Left renal cortex interstitium (tissue), 4 donors: ENCODE measurements at regions not wholly inside any gene's neighbourhood (a gene's known extent, or its start where the extent isn't known, plus 50 kb on each side); places are given as distances from the start of the nearest gene placed in this dataset.
"Not testable (repeated sequence)": the region's sequence is repeated elsewhere in the genome, so short reads cannot be mapped to it uniquely, and the experiment has no call there.

Experiments used
- DNase-seq, 4 donors: peaks; one replicate each; pipeline ENCODE4 v3.0.0-alpha.2; 2013; ENCODE audit warnings: low read depth in 4 of 4, low spot score in 2 of 4, missing footprints in 1 of 4

DNA sequence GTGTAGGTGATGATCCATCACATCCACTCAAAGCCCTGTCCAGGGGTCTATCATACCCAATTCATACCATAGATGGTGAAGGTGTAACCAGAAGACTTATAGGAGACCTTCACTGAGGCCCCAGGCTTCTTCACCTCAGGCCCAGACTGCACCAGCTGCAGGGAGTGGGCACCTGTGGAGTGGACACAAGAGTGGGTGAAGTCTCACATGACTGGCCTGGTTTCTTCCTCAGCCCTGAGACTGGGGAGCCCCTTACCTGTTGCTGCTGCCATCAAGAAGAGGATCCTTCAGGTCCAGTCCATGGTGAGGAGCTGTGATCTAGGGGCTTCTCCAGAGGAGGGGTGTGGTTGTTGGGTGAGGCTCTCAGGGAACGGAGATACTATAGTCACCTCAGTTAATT is 851.0 kb downstream of the TMEM121 start:
- DNase-seq, result no peak

DNA sequence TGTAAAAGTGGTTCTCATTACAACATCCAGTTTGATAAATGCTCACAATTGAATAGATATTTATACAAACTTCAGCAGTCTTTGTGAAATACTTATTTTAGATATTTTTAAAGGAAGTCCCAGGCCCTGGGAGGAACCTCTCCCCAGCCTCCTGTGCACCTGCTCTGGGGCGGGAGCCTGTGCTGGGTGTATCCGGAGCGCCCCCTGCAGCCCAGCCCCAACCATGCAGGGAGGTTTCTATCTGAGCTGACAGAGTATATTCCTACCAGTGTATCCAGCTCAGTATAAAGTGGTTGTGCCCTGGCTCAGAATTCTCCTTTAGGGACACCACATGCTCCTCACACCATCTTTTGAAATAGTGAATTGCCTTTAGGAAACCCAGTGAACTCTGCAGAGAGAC is 851.8 kb downstream of the TMEM121 start:
- no peak for DNase-seq

DNA sequence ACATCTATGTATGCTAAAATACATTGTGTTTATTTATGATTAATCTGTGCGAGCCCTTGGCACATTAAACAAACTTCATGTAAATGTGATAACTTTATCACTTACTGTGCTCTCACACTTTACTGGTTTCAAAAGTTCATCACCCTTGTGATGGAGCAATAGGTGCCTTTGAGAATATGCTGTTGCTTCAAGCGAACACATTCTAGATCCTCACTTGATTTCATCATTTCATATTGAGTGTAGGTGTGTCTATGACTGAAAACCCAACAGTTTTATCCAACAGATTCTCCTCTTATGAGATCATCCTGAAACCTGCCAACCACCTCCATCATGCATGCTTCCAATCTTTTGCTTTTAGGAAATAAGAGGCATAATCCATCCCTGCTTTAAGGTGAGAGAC is 854.4 kb downstream of the TMEM121 start:
- no peak for DNase-seq

DNA sequence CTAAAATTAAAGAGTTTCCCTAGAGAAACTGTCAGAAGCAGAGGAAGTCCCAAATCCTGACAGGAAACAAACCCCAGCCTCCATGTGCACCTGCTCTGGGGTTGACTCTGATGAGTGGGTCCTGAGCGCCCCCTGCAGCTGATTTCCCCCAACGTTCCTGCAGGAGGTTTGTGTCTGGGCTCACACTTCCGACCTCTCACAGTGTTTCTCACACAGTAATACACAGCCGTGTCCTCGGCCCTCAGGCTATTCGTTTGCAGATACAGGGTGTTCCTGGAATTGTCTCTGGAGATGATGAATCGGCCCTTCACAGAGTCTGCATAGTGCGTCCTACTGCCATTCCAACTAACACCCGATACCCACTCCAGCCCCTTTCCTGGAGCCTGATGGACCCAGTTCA is 862.8 kb downstream of the TMEM121 start:
- DNase-seq, result not testable (repeated sequence)

DNA sequence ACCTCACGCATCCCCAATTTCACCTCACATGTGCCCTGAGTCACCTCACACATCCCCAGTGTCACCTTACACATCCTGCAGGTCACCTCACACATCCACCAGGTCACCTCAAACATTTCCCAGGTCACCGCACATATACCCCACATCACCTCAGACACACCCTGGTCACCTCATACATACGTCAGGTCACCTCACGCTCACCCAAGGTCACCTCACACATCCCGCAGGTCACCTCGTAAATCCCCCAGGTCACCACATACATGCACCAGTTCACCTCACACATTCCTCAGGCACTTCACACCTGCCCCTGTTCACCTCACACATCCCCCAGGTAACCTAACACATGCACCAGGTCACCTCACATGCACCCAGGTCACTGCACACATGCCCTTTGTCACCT is 864.0 kb downstream of the TMEM121 start:
- DNase-seq, result no peak

DNA sequence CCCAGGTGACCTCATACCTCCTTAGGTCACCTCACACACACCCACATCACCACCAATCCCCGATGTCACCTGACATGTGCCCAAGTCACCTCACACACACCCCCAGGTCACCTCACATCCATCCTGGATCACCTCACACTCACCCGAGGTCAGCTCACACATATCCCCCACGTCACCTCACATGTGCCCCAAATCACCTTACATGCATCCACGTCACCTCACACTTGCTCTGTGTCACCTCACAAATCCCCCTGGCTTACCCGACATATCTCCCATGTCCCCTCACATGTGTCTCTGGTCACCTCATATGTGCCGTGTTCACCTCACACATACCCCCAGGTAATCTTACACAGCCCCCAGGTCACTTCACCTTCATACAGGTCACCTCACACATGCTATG is 864.6 kb downstream of the TMEM121 start:
- no peak for DNase-seq

DNA sequence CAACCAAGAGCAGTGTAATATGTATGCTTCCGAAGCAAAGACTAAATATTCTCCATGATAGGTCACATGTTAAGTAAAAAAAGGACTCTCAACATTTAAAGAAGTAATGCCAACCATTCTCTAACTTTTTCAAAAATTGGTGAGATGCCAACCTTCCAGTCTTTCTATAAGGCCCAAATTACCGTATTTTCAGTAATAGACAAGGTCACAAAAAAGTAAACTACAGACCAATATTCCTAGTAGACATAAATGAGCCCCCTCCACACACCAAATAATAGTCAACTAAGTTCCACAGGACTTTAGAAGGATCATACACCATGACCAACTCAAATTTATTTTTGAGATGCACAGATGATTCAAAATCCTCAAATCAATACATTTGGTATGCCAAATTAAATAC is 867.4 kb downstream of the TMEM121 start:
- DNase-seq, result no peak

DNA sequence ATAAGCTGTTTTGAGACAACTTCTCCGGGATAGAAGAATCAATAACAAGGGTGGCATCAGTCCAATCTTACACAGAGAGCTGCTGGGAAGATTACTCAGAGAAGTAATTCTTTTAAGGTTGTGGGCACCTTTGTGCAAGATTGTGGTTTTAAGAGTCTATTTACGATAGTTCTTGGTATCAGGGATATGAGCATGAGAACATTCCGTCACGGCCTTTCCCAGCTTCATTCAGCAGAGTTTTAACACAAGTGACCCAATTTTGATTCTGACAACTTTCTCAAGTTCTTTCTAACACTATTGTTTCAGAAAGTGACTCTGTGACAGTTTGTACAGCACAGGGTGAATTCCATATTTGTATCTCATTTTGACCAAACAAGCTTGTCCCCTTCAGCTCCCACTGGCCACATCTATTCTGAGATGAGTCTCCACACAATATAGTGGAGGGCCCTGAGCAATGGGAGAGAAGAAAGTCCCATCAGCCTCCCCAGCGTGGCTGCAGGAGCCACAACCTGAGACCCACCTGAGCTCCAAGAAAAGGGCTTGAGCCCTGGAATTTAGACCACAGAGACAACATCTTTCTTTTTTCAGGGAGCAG is 869.2 kb downstream of the TMEM121 start:
- no peak for DNase-seq

DNA sequence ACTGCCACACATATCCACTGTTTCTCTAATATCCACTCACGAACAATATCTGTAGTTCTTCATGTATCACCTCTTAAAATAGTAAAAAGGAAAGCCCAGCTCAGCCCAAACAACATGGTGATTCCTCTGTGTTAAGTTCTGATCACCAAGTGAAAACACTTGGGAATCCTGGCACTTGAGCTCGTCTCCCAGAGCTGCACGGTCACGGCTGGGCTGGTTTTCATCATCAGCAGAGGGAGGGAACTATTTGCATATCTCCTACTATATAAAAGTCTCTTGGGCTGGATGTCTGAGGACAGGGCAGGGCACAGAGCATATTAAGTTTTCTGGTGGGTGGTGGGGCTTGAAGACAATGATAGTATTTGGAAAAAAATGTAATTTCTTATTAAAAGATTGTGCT is 870.6 kb downstream of the TMEM121 start:
- no peak for DNase-seq

DNA sequence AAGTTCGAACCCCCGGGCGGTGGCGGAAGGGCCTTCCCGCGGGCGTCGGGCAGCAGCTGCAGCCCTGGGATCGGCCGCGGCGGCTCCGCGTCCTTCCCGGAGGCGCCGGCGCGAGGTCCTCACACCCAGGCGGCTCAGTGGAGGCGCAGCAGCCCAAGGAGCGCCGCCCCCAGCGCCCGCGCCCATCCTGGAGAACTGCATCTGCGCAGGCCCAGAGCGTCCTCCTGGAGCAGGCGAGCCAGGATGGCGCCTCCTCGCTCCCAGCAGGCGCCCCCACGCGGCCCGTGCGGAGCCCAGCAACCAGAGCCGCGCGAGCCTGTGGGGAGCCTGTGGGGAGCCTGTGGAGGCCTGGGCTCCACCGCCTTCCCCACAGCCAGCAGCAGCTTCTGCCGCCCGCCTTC is 872.5 kb downstream of the TMEM121 start:
- DNase-seq, result not testable (repeated sequence)

DNA sequence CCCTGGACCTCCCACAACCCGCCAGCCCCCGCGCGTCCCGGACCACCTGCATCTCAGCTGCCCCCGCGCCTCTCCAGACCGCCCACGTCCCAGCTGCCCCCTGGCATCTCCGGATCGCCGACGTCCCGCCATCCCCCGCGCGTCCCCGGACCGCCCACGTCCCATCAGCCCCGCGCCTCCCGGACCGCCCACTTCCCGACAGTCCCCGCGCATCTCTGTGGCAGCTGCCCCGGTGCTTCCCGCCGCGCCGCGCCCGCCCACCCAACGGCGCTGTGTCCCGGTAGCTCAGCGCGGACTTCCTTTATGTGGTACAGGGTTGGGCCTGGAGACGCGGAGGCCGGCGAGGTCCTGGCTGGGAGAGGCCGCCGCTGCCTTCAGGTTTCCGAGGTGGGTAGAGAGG is 874.9 kb downstream of the TMEM121 start:
- not testable (repeated sequence) for DNase-seq

DNA sequence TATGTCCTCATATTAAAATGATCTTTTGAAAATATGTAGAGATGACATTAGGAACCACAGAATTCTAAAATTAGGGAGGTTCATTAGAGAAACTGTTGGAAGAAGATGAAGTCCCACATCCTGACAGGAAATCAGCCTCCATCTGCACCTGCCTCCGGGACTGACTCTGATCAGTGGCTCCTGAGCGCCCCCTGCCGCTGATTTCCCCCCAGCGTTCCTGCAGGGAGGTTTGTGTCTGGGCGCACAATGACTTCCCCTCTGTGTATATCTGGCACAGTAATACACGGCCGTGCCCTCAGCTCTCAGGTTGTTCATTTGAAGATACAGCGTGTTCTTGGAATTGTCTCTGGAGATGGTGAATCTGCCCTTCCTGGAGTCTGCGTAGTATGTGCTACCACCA is 883.8 kb downstream of the TMEM121 start:
- DNase-seq, result not testable (repeated sequence)

DNA sequence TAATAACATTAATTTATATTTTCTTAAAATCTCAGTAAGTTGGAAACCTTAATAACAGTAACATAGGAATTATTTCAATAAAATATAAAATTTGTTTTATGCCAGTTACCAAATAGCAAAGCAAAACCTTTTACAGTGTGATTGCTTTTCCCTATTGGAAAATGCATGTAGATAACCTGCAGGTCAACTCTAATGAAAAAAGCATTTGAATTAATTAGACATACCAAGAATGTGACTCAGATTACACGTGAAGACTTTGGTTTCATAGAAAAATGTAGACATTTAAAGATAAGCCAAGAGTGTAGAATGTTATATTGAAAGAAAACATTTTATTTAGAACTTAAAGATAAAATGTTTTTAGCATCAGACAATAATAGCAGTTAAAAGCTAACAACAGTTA is 888.1 kb downstream of the TMEM121 start:
- no peak for DNase-seq

DNA sequence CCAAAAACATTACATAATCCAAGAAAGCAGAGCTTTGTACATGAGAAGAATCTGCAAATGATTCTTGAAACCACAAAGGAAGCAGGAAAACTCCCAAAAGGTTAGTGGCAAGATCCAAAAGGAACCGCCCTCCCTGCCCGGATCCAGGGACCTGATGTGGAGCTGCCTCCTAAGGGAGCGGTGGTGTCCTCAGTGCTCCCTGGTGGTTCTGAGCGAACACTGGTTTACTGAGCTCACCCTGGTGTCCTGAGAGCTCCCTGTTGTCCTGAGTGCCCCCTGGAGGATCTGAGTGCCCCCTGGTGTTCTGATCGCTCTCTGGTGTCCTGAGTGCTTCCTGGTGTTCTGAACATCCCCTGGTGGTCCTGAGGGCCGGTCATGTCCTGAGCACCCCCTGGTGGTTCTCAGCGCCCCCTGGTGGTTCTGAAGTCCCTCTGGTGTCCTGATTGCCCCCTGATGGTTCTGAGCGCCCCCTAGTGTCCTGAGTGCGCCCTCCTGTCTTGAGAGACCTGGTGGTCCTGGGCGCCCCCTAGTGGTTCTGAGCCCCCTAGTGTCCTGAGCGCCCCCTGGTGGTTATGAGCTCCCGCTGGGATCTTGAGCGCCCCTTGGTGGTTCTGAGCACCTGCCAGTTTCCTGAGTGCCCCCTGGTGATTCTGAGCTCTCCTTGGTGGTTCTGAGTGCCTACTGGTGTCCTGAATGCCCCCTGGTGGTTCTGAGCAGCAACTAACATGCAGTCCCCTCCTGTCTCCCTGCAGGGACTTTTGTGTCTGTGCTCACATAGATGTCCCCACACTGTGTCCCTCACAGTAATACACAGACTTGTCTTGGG is 891.1 kb downstream of the TMEM121 start:
- no peak for DNase-seq

DNA sequence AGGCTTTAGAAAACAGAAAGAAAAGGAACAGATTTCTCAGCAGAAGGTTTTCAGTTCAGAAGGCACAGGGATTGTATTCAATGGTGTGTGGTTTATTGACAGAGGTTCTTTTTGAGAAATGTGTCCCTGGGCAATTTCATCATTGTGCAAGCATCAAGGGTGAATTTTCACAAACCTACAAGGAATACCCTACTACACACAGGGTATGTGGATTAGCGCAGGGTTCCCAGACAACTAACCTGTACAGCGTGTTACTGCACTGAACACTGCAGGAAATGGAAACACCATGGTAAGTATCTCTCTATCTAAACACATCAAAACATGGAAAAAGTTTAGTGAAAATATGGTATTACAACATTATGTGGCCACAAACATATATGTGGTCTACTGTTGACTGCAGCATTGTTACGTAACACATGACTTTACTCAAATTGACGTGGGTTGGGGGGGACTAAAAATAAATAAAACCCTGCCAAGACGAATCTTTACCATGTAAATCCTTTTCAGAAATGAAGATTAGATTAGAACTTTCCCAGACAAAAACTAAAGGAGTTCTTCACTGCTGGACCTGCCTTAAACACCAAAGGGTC is 893.1 kb downstream of the TMEM121 start:
- no peak for DNase-seq

DNA sequence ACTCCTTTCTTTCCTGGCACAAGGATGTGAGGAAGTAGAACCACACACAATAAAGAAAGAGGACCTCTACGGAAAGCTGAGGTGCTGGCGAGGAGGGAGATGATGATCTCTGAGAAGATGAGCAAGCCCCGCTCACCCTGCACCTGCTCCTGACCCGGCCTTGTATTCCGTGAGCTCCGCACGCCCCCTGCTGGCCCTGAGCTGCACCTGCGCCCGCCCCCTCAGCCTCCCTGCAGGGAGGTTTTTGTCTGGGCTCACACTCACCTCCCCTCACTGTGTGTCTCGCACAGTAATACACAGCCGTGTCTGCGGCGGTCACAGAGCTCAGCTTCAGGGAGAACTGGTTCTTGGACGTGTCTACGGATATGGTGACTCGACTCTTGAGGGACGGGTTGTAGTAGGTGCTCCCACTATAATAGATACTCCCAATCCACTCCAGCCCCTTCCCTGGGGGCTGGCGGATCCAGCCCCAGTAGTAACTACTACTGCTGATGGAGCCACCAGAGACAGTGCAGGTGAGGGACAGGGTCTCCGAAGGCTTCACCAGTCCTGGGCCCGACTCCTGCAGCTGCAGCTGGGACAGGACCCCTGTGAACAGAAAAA is 895.1 kb downstream of the TMEM121 start:
- DNase-seq, result not testable (repeated sequence)

DNA sequence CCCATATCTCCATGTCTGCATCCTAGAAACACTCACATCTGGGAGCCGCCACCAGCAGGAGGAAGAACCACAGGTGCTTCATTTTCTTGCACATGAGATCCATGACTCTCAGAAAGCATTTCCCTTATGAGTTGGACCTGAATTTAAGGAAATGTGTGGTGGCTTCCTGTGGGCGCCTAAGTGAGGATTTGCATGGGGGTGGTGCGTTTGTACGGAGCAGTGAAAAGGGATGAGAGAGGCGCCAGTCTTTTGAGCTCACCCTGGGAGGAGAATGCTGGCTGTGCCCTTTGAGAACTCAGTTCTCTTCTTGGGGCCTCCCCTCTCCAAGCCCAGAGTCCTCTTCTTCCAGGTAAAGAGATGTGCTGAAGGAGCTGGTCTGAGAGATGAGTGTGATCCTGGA is 895.7 kb downstream of the TMEM121 start:
- DNase-seq, result no peak

DNA sequence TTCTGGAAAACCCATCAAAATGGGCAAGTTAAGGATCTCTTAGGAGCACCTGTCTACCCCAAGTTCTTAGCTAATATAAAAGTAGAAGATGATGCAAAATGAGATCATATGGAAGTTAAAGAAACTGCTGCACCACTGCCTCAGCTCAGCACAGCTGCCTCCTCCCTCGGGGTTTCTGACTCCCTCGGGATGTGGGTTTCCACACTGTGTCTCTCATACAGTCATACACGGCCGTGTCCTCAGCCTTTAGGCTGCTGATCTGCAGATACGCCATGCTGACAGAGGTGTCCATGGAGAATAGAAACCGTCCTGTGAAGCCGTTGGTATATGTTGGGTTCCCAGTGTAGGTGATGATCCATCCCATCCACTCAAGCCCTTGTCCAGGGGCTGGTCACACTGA is 898.8 kb downstream of the TMEM121 start:
- not testable (repeated sequence) for DNase-seq

DNA sequence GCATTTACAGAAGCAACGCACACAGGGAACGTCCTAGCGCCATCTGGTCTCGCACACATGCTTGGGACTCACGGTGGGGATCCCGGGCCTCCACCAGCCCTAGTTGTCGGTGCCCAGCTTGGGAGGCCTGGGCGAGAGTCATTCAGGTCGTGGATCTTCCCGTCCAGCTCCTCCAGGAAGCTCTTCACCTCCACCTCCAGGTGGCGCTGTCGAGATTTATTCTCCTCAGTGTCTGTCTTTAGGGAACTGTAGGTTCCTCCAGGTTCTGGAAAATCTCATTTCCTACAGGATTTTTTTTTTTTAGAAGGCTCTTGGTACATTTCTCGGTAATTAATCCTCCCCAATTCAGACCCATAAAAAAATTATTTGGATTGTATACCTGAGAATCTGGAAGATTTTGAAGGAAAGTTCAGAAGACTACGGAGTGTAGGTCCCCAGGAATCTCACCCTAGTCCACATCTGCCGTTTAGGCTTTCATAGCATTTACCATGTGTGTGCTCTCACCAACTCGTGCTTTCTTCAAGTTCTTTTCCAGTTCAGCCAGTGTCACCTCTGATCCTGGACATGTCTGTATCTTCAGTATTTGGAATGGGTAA is 910.0 kb downstream of the TMEM121 start:
- no peak for DNase-seq

DNA sequence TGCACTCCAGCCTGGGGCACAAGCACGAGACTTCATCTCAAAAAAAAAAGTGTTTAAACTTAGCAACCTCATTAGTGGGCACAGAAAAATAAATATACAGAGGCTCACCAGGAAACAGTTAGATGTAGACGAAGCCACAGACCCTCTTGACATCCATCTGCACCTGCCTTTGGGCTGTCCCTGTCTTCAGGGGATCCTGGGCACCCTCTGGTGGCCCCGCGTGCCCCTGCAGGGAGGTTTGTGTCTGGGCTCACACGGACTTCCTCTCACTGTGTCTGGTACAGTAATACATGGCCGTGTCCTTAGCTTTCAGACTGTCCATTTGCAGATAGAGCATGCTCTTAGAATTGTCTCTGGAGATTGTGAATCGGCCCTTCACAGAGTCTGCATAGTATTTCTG is 916.5 kb downstream of the TMEM121 start:
- no peak for DNase-seq

DNA sequence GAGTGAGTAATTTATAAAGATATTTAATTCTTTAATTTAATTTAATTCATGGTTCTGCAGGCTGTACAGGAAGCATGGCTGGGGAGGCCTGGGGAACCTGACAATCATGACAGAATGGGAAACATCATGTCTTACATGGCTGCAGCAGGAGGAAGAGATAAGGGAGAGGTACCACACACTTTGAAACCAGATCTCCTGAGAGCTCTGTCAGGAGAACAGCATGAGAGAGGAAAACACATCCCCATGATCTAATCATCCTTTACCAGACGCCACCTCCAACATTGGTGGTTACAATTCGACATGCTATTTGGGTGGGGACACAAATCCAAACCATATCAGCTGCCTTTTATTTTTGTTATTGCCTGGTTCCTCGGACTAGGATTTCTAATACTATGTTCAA is 928.6 kb downstream of the TMEM121 start:
- DNase-seq, result no peak
